H1 (cell line): ENCODE measurements at regions not wholly inside any gene's neighbourhood (a gene's known extent, or its start where the extent isn't known, plus 50 kb on each side); places are given as distances from the start of the nearest gene placed in this dataset.

Experiments used
- CBX8 ChIP-seq: fragments of 300-800, 300-1000 bp; sonication (generic); IDR thresholded peaks from 2 replicates; pipeline ENCODE4 v1.7.1; 2016; ENCODE audit warnings: low read depth, low read length, borderline replicate concordance
- CEBPB ChIP-seq: IDR thresholded peaks from 2 replicates; pipeline ENCODE4 v1.6.1; 2012; ENCODE audit warnings: low read depth, low read length
- FOSL1 ChIP-seq: IDR thresholded peaks from 2 replicates; pipeline ENCODE4 v1.6.1; 2011; ENCODE audit warnings: mild to moderate bottlenecking, low read depth, low read length, moderate library complexity; ENCODE audit not compliant: insufficient read depth
- GABPA ChIP-seq: IDR thresholded peaks from 2 replicates; pipeline ENCODE4 v1.6.1; 2011; ENCODE audit warnings: mild to moderate bottlenecking, low read length, moderate library complexity, borderline replicate concordance; ENCODE audit not compliant: insufficient read depth
- HDAC6 ChIP-seq: IDR thresholded peaks from one replicate; pipeline ENCODE4 v1.7.1; 2012; ENCODE audit warnings: low read depth, mild to moderate bottlenecking, inconsistent platforms, low read length, moderate library complexity
- JUN ChIP-seq: IDR thresholded peaks from 2 replicates; pipeline ENCODE4 v1.6.1; 2011; ENCODE audit warnings: low read depth, mild to moderate bottlenecking, improper control_type of control experiment, low read length
- JUND ChIP-seq: IDR thresholded peaks from 2 replicates; pipeline ENCODE4 v1.6.1; 2011; ENCODE audit warnings: mild to moderate bottlenecking, improper control_type of control experiment, low read length
- KDM4A ChIP-seq: IDR thresholded peaks from one replicate; pipeline ENCODE4 v1.7.1; 2012; ENCODE audit warnings: low read depth, mild to moderate bottlenecking, moderate library complexity, low read length, inconsistent platforms; ENCODE audit not compliant: severe bottlenecking
- NANOG ChIP-seq: IDR thresholded peaks from 2 replicates; pipeline ENCODE4 v1.6.1; 2011; ENCODE audit warnings: low read length, low read depth, mild to moderate bottlenecking, inconsistent platforms; ENCODE audit not compliant: insufficient read depth, poor library complexity, severe bottlenecking
- POU5F1 ChIP-seq: IDR thresholded peaks from 2 replicates; pipeline ENCODE4 v1.6.1; 2011; ENCODE audit warnings: low read depth, mild to moderate bottlenecking, low read length, moderate library complexity
- RBBP5 ChIP-seq: IDR thresholded peaks from 2 replicates; pipeline ENCODE4 v1.7.1; 2012; ENCODE audit warnings: low read depth, mild to moderate bottlenecking, inconsistent platforms, low read length, moderate library complexity, borderline replicate concordance
- RNF2 ChIP-seq: fragments of 200-900, 300-1000 bp; sonication (generic); IDR thresholded peaks from 2 replicates; pipeline ENCODE4 v1.7.1; 2016; ENCODE audit warnings: borderline replicate concordance, low read depth, mild to moderate bottlenecking, antibody characterized with exemption, low read length; ENCODE audit not compliant: poor library complexity, severe bottlenecking; ENCODE audit errors: missing control alignments
- SAP30 ChIP-seq: fragments of 300-600 bp; sonication (generic); IDR thresholded peaks from 2 replicates; pipeline ENCODE4 v1.7.1; 2012; ENCODE audit warnings: low read length, moderate library complexity, mild to moderate bottlenecking, inconsistent platforms; ENCODE audit not compliant: insufficient read depth, insufficient replicate concordance
- SP1 ChIP-seq: IDR thresholded peaks from 2 replicates; pipeline ENCODE4 v1.6.1; 2011; ENCODE audit warnings: low read depth, low read length
- TAF1 ChIP-seq: IDR thresholded peaks from 2 replicates; pipeline ENCODE4 v1.6.1; 2011; ENCODE audit warnings: mild to moderate bottlenecking, low read depth, low read length
- TBP ChIP-seq: IDR thresholded peaks from 2 replicates; pipeline ENCODE4 v1.6.1; 2011; ENCODE audit warnings: low read depth, low read length, improper control_type of control experiment
- TEAD4 ChIP-seq: IDR thresholded peaks from 2 replicates; pipeline ENCODE4 v1.6.1; 2012; ENCODE audit warnings: low read depth, low read length, inconsistent platforms, mixed read lengths
- YY1 ChIP-seq: IDR thresholded peaks from 2 replicates; pipeline ENCODE4 v1.6.1; 2011; ENCODE audit warnings: low read depth, mild to moderate bottlenecking, low read length
- ZNF274 ChIP-seq: IDR thresholded peaks from 2 replicates; pipeline ENCODE4 v1.7.0; 2012; ENCODE audit warnings: low read length, borderline replicate concordance; ENCODE audit errors: extremely low read depth
- TF ChIP-seq, protein P1 (sequence below): IDR thresholded peaks from 2 replicates; pipeline ENCODE4 v1.6.1; 2012; ENCODE audit warnings: inconsistent platforms
- TF ChIP-seq, protein P2 (sequence below), 3 experiments: IDR thresholded peaks; 1 replicate in 2 of 3; 2 replicates in 1 of 3; pipeline versions ENCODE4 v1.5.1 to v1.6.1; 2011; ENCODE audit warnings: low read length in 3 of 3, mild to moderate bottlenecking in 3 of 3, inconsistent platforms in 2 of 3, low read depth in 1 of 3, moderate library complexity in 1 of 3; ENCODE audit not compliant: insufficient read depth in 1 of 3; ENCODE audit errors: control extremely low read depth in 1 of 3

DNA sequence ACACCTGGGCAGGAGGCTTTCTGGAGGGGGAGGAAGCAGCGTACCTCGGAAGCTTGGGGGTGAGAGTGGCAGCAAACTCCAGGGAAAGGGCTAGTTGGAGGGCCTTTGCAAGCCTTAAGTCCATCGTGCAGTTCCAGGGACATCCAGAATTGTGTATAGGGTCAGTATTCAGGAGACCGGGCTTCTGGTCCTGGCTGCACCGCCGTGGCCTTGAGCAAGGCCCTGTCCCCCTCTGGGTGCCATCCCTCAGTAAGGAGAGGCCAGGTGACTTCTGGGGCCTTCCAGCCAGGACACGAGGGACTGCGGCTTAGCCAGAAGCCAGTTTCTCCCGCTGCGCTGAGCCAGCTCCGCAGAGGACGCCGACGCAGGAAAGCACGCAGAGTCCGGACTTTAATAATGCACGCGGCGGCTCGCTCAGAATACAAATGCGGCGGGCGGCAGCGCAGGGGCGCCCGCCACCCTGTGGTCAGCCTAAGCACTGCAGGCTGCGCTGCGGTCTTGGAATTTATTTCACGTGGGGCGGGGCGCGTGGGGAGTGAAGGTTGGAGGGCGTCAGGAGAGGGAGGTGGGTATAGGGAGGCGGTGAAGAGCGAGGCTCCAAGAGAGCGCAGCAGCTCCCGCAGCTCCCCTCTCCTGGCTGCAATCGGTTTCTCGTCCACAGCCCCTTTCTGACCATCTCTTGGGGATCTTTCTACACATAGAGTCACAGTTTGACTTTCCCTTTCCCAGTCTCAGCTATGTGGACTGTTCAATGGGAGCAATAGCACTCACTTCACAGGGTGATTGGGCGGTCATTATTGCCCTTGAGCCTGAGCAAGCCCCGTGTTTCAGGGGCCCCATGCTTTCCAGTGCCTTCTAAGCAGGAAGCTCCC is 94.1 kb upstream of the GPR50 start (continued):
- TF ChIP-seq HDAC6 (no peak), ZNF274 (no peak), JUND (no peak), RBBP5 (0 out of 2 replicates have a peak, but pooled peaks have one; percentile 26), JUN (no peak), SAP30 (no peak), GABPA (no peak), YY1 (no peak), TAF1 (0 out of 2 replicates have a peak, but pooled peaks have one; percentile 18), TEAD4 (peak; percentile 79), FOSL1 (no peak), RNF2 (no peak), SP1 (no peak), TBP (no peak), KDM4A (peak; percentile 39), CBX8 (no peak), POU5F1 (no peak), NANOG (no peak), CEBPB (no peak)
- TF ChIP-seq, protein P1, sequence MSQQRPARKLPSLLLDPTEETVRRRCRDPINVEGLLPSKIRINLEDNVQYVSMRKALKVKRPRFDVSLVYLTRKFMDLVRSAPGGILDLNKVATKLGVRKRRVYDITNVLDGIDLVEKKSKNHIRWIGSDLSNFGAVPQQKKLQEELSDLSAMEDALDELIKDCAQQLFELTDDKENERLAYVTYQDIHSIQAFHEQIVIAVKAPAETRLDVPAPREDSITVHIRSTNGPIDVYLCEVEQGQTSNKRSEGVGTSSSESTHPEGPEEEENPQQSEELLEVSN = peak; percentile 56
- TF ChIP-seq, protein P2, sequence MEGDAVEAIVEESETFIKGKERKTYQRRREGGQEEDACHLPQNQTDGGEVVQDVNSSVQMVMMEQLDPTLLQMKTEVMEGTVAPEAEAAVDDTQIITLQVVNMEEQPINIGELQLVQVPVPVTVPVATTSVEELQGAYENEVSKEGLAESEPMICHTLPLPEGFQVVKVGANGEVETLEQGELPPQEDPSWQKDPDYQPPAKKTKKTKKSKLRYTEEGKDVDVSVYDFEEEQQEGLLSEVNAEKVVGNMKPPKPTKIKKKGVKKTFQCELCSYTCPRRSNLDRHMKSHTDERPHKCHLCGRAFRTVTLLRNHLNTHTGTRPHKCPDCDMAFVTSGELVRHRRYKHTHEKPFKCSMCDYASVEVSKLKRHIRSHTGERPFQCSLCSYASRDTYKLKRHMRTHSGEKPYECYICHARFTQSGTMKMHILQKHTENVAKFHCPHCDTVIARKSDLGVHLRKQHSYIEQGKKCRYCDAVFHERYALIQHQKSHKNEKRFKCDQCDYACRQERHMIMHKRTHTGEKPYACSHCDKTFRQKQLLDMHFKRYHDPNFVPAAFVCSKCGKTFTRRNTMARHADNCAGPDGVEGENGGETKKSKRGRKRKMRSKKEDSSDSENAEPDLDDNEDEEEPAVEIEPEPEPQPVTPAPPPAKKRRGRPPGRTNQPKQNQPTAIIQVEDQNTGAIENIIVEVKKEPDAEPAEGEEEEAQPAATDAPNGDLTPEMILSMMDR (IDR thresholded peaks at IDR 0.05; ENCODE audit: control extremely low read depth in 1 of 3, insufficient read depth in 1 of 3, low read depth in 1 of 3, low read length in 3 of 3) = peak; percentile 68 to 73 (median 69)
